ENCODE measurements at regions not wholly inside any gene's neighbourhood (a gene's known extent, or its start where the extent isn't known, plus 50 kb on each side); places are given as distances from the start of the nearest gene placed in this dataset.

GRCh38 chr2:120428748-120429147, 82.8 kb downstream of the INHBB start:
- no peak for DNase-seq

GRCh38 chr2:120429586-120430500, 83.9 kb downstream of the INHBB start:
- DNase-seq = no peak

GRCh38 chr2:120430501-120430830, 84.5 kb downstream of the INHBB start:
- DNase-seq = no peak

- DNase-seq = no peak
Measured at GRCh38 chr2:120430957-120431356, 85.0 kb downstream of the INHBB start.

GRCh38 chr2:120431386-120432292, 85.7 kb downstream of the INHBB start:
- DNase-seq = no peak

GRCh38 chr2:120432293-120432975, 86.5 kb downstream of the INHBB start:
- DNase-seq = no peak

GRCh38 chr2:120432976-120433815, 87.3 kb downstream of the INHBB start:
- DNase-seq = no peak

GRCh38 chr2:120433816-120434290, 87.9 kb downstream of the INHBB start:
- DNase-seq = no peak

GRCh38 chr2:120434492-120435308, 88.8 kb downstream of the INHBB start:
- DNase-seq = no peak

GRCh38 chr2:120435671-120436459, 89.9 kb downstream of the INHBB start:
- no peak for DNase-seq

- DNase-seq = no peak
Measured at GRCh38 chr2:120436460-120436739, 90.5 kb downstream of the INHBB start.

- DNase-seq = no peak
Measured at GRCh38 chr2:120436885-120437603, 91.1 kb downstream of the INHBB start.

- DNase-seq = no peak
Measured at GRCh38 chr2:120437604-120438000, 91.7 kb downstream of the INHBB start.

GRCh38 chr2:120438301-120439066, 92.5 kb downstream of the INHBB start:
- DNase-seq = no peak

GRCh38 chr2:120439067-120439368, 93.1 kb downstream of the INHBB start:
- no peak for DNase-seq

- no peak for DNase-seq
Measured at GRCh38 chr2:120439637-120440384, 93.9 kb downstream of the INHBB start.

GRCh38 chr2:120440521-120441350, 94.8 kb downstream of the INHBB start:
- no peak for DNase-seq

- DNase-seq = no peak
Measured at GRCh38 chr2:120441351-120441700, 95.4 kb downstream of the INHBB start.

Data from activated T-cell treated with anti-CD3 and anti-CD28 coated beads for 4 hours (primary cell).